ENCODE measurements at regions not wholly inside any gene's neighbourhood (a gene's known extent, or its start where the extent isn't known, plus 50 kb on each side); places are given as distances from the start of the nearest gene placed in this dataset.
"Not testable (repeated sequence)": the region's sequence is repeated elsewhere in the genome, so short reads cannot be mapped to it uniquely, and the experiment has no call there.

DNA sequence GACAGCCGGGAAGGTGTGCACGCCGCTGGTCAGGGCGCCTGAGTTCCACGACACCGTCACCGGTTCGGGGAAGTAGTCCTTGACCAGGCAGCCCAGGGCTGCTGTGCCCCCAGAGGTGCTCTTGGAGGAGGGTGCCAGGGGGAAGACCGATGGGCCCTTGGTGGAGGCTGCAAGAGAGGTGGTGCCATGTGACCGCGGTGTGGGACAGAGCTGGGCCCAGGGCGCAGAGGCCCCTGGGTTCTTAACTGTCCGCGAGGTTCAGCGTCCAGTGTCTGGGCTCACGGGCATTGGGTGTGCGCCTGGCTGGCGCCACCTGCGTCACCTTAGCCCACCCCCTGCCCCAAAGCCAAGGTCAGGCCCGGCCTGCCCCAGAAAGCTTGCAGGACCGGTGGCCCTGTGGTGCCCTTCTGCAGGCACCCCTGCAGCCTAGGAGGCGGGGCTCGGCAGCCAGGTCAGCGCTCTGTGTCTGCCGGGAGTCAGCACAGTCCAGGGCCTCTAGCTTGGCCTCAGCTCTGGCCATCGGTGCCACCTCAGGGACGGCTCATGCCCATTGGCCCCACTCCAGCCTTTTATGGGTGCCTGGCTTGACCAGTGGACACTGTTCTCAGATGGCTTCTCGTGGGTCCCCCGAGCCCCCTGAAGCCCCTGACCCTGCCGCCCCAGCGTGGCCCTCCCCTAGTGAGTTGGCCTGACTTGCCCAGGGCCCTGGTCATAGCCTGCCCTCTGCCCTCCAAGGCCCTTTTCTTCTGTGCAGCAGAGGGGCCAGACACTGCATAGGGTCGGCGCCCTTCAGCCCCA, 216.7 kb downstream of the TMEM121 start:
- H3K9me3 ChIP-seq (ENCODE audit: control insufficient read depth, low read length) = peaks cover 22% of the 10 kb centered on the region
- 56 to 60% methylated on average over 5 to 6 of the region's 33 CpGs for WGBS, 2 experiments (ENCODE audit: insufficient coverage in 2 of 2)
- H3K36me3 ChIP-seq (ENCODE audit: control insufficient read depth, insufficient read depth, low read length) = not testable (repeated sequence)

DNA sequence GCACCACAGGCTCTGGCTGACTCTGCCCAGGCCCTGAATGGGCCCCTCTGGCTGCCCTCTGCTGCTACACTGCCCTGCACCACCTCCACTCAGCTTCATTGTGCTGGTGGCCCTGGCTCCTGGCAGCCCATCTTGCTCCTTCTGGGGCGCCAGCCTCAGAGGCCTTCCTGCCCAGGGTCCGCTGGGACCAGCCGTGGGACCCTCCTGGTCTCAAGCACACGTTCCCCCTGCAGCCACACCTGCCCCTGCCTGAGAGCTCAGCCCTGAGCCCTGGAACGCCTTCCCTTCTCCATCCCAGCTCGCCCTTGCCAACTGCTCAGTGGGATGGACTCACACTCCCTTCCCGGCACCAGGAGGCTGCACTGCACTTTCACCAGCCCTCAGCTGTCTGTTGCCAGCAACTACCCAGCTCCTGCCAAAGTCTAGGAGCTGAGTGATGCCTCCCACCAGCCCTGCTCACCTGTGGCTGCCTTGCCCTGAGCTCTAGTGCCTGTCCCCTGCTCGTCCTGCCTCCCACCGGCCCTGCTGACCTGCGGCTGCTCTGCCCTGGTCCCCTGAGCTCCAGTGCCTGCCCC, 217.9 kb downstream of the TMEM121 start:
- WGBS, 2 experiments (ENCODE audit: insufficient coverage in 2 of 2) = 60 to 74% methylated on average over 1 to 4 of the region's 10 CpGs
- H3K36me3 ChIP-seq (ENCODE audit: control insufficient read depth, insufficient read depth, low read length) = not testable (repeated sequence)

More for the DNA sequence above, 216.7 kb downstream of the TMEM121 start:
- not testable (repeated sequence) for H3K4me3 ChIP-seq (ENCODE audit: extremely low read depth, insufficient read depth, low read length, poor library complexity, severe bottlenecking); H3K27ac ChIP-seq (ENCODE audit: low read depth, low read length, severe bottlenecking); H3K4me1 ChIP-seq (ENCODE audit: control insufficient read depth, insufficient read depth, low read length, poor library complexity, severe bottlenecking)

DNA sequence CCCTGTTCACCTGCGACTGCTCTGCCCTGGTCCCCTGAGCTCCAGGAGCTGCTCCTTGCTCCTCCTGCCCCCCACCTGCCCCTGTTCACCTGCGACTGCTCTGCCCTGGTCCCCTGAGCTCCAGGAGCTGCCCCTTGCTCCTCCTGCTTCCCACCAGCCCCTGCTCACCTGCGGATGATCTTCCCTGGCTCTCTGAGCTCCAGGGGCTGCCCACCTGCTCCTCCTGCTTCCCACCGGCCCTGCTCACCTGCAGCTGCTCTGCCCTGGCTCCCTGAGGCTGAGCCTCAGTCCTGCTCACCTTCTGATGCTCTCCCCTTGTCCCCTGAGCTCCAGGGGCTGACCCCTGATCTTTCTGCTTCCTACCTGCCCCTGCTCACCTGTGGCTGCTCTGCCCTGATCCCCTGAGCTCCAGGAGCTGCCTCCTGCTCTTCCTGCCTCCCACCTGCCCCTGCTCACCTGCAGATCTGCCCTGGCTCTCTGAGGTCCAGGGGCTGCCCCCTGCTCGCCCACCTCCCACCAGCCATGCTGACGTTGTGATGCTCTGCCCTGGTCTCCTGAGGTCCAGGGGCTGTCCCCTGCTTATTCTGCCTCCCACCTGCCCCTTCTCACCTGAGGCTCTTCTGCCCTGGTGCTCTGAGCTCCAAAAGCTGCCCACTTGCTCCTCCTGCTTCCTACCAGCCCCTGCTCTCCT, 219.2 kb downstream of the TMEM121 start:
- Histone ChIP-seq H3K9me3 (ENCODE audit: control insufficient read depth, low read length) (peaks cover 16% of the 10 kb centered on the region), H3K36me3 (ENCODE audit: control insufficient read depth, insufficient read depth, low read length) (no peaks in the 10 kb centered on the region), H3K4me1 (ENCODE audit: control insufficient read depth, insufficient read depth, low read length, poor library complexity, severe bottlenecking) (no peaks in the 10 kb centered on the region), H3K4me3 (ENCODE audit: extremely low read depth, insufficient read depth, low read length, poor library complexity, severe bottlenecking) (no peak overlapping the region), H3K27ac (ENCODE audit: low read depth, low read length, severe bottlenecking) (no peak overlapping the region)
- 32 to 34% methylated on average over 5 to 6 of the region's 6 CpGs for WGBS, 2 experiments (ENCODE audit: insufficient coverage in 2 of 2)

More for the DNA sequence above, 217.9 kb downstream of the TMEM121 start:
- not testable (repeated sequence) for H3K4me1 ChIP-seq (ENCODE audit: control insufficient read depth, insufficient read depth, low read length, poor library complexity, severe bottlenecking); H3K27ac ChIP-seq (ENCODE audit: low read depth, low read length, severe bottlenecking); H3K4me3 ChIP-seq (ENCODE audit: extremely low read depth, insufficient read depth, low read length, poor library complexity, severe bottlenecking)
- peaks cover 17% of the 10 kb centered on the region for H3K9me3 ChIP-seq (ENCODE audit: control insufficient read depth, low read length)

DNA sequence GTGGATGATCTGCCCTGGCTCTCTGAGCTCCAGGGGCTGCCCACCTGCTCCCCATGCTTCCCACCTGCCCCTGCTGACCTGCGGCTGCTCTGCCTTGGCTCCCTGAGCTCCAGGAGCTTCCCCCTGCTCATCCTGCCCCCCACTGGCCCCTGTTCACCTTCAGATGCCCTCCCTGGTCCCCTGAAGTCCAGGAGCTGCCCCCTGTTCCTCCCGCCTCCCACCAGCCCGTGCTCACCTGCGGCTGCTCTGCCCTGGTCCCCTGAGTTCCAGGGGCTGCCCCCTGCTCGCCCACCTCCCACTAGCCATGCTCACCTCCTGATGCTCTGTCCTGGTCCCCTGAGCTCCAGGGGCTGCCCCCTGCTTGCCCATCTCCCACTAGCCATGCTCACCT, 219.7 kb downstream of the TMEM121 start:
- whole genome bisulfite sequencing, 2 experiments (ENCODE audit: insufficient coverage in 2 of 2) = 81 to 86% methylated on average over 3 to 5 of the region's 5 CpGs
- H3K9me3 ChIP-seq (ENCODE audit: control insufficient read depth, low read length) = peaks cover 17% of the 10 kb centered on the region
- no peaks in the 10 kb centered on the region for H3K36me3 ChIP-seq (ENCODE audit: control insufficient read depth, insufficient read depth, low read length)
- H3K4me1 ChIP-seq (ENCODE audit: control insufficient read depth, insufficient read depth, low read length, poor library complexity, severe bottlenecking) = no peaks in the 10 kb centered on the region
- no peak overlapping the region for H3K27ac ChIP-seq (ENCODE audit: low read depth, low read length, severe bottlenecking)
- no peak overlapping the region for H3K4me3 ChIP-seq (ENCODE audit: extremely low read depth, insufficient read depth, low read length, poor library complexity, severe bottlenecking)

DNA sequence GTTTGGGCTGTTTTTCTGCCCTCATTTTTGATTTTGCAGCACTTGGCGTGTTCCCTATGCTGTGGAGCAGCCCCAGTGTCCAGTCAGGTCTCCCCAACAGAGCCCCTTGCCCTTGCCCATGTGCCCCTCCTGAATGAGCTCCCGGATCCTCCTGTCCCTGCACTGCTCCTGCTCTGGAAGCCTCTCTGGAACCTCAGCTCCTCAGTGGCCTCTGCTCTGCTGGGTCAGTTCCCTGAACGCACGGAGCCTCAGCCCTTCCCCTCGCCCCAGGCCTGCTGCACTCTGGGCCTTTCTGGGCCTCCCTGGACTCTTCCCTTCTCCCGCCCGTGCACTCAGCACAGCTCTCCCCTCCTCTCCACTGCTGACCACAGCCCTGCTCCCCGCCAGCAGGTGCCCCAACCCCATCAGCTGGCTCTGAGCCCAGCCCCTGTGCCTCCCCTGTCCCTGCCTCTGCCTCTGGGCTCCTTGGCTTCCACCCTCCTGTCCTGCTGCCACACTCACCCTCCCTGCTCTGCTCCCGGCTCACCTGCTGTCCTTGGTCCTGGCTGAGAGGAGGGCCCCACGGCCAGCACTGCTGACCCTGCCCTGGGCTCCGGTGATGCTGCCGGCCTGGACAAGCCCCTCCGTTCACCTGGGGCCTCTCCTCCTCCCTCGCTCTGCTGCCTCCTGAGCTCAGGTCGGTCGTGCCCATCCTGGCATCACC, 220.6 kb downstream of the TMEM121 start:
- peaks cover 23% of the 10 kb centered on the region for H3K9me3 ChIP-seq (ENCODE audit: control insufficient read depth, low read length)
- 75 to 86% methylated on average over 10 to 15 of the region's 16 CpGs for WGBS, 2 experiments (ENCODE audit: insufficient coverage in 2 of 2)
- not testable (repeated sequence) for H3K4me1 ChIP-seq (ENCODE audit: control insufficient read depth, insufficient read depth, low read length, poor library complexity, severe bottlenecking); H3K4me3 ChIP-seq (ENCODE audit: extremely low read depth, insufficient read depth, low read length, poor library complexity, severe bottlenecking); H3K36me3 ChIP-seq (ENCODE audit: control insufficient read depth, insufficient read depth, low read length); H3K27ac ChIP-seq (ENCODE audit: low read depth, low read length, severe bottlenecking)

DNA sequence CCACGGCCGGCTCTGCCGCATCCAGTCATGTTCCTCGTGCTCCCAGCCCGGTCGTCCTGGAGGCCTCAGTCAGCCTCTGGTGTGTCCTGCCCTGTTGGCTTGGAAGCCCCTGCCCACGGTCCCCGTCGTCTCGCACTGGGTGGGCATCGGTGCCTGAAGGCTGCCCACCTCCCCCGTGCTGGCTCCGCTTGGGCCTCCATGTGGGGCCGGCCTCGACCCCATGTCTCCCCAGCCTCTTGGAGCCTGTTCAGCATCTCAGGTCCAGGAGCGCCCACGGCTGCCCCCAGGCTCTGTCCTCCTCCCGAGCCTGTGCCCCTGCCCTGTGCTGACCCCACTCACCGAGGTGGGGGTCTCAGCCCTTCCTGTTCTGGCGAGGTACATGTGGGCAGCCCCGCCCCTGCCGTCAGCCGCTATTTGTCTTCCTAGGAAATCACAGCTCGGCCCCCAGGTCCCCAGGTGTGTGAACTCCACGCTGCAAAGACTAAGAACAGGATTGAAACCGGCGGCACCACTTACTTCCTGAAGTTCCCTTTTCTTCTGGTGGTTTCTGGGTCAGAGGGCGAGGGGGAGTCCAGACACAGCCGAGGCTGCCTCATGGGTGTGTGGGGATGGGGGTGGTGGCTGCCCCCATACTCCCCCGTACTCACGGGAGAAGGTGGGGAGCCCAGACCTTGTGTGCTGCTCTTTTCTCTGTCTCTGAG, 221.3 kb downstream of the TMEM121 start:
- H3K27ac ChIP-seq (ENCODE audit: low read depth, low read length, severe bottlenecking); H3K4me1 ChIP-seq (ENCODE audit: control insufficient read depth, insufficient read depth, low read length, poor library complexity, severe bottlenecking); H3K4me3 ChIP-seq (ENCODE audit: extremely low read depth, insufficient read depth, low read length, poor library complexity, severe bottlenecking); H3K36me3 ChIP-seq (ENCODE audit: control insufficient read depth, insufficient read depth, low read length): not testable (repeated sequence)
- WGBS, 2 experiments (ENCODE audit: insufficient coverage in 2 of 2) = 79 to 86% methylated on average over 15 of the region's 31 CpGs
- peaks cover 23% of the 10 kb centered on the region for H3K9me3 ChIP-seq (ENCODE audit: control insufficient read depth, low read length)

DNA sequence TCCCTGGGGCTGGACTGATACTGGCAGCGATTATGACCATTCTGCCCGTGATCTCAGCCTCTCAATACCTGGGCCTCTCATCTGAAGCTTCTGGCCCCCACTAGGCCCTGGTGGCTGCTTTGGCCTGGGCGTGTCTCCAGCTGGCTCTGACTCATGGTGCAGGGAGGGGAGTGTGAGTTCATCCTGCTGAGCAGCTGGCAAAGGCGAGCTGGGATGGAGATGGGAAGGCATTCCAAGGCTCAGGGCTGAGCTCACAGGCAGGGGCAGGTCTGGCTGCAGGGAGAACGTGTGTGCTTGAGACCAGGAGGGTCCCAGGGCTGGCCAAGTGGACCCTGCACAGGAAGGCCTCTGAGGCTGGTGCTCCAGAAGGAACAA, 221.8 kb downstream of the TMEM121 start:
- no peaks in the 10 kb centered on the region for H3K4me1 ChIP-seq (ENCODE audit: control insufficient read depth, insufficient read depth, low read length, poor library complexity, severe bottlenecking)
- 49 to 60% methylated on average over 2 to 5 of the region's 5 CpGs for WGBS, 2 experiments (ENCODE audit: insufficient coverage in 2 of 2)
- no peak overlapping the region for H3K27ac ChIP-seq (ENCODE audit: low read depth, low read length, severe bottlenecking)
- no peak overlapping the region for H3K4me3 ChIP-seq (ENCODE audit: extremely low read depth, insufficient read depth, low read length, poor library complexity, severe bottlenecking)
- peaks cover 23% of the 10 kb centered on the region for H3K9me3 ChIP-seq (ENCODE audit: control insufficient read depth, low read length)
- no peaks in the 10 kb centered on the region for H3K36me3 ChIP-seq (ENCODE audit: control insufficient read depth, insufficient read depth, low read length)

DNA sequence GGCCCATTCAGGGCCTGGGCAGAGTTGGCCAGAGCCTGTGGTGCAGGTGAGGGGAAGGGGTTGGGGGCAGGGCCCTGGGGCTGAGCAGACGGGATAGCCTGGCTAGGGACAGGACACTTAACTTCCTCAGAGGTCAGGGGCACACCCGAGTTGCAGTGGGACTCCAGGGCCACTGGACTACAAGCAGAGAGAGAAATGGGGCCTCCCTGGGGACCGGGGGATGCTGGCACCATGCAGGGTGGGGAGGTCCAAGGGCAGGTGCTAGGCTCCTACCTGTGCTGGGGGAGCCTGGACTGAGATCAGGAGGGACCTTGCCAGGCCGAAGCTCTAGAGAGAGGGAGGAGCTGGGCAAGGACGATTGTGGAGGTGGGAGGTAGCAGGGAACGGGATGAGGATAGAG, 222.3 kb downstream of the TMEM121 start:
- 52 to 54% methylated on average over 5 to 6 of the region's 6 CpGs for WGBS, 2 experiments (ENCODE audit: insufficient coverage in 2 of 2)
- not testable (repeated sequence) for H3K4me3 ChIP-seq (ENCODE audit: extremely low read depth, insufficient read depth, low read length, poor library complexity, severe bottlenecking); H3K27ac ChIP-seq (ENCODE audit: low read depth, low read length, severe bottlenecking); H3K4me1 ChIP-seq (ENCODE audit: control insufficient read depth, insufficient read depth, low read length, poor library complexity, severe bottlenecking); H3K36me3 ChIP-seq (ENCODE audit: control insufficient read depth, insufficient read depth, low read length)
- peaks cover 26% of the 10 kb centered on the region for H3K9me3 ChIP-seq (ENCODE audit: control insufficient read depth, low read length)

DNA sequence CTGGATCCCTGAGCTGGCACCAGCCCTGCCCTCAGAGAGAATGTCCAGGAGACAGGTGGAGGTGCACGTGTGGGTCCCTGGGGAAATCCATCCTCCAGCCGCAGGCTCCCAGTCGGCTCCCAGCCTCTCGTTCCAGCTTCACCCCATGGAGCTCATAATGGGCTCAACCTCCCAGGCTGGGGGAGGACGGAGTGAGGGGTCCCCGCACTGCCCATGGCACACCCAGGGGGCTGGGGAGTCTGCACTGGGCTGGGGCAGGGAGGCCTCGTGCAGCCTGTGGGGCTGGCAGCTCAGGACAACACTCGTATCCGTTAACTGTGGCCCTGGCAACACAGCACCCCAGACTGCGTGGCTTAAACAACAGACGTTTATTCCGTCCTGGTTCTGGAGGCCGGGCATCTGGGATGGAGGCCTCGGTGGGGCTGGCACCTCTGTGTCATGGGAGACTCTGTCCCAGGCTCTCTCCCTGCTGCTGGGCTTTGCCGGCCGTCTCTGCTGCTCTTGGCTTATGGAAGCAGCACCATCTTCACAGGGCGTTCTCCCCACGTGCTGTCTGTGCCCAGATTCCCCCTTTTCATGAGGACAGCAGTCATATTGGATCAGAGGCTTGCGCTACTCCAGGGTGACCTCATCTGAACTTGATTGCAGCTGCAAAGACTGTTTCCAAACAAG, 223.6 kb downstream of the TMEM121 start:
- H3K27ac ChIP-seq (ENCODE audit: low read depth, low read length, severe bottlenecking); H3K4me1 ChIP-seq (ENCODE audit: control insufficient read depth, insufficient read depth, low read length, poor library complexity, severe bottlenecking); H3K4me3 ChIP-seq (ENCODE audit: extremely low read depth, insufficient read depth, low read length, poor library complexity, severe bottlenecking); H3K36me3 ChIP-seq (ENCODE audit: control insufficient read depth, insufficient read depth, low read length): not testable (repeated sequence)
- H3K9me3 ChIP-seq (ENCODE audit: control insufficient read depth, low read length) = peaks cover 27% of the 10 kb centered on the region
- 75 to 90% methylated on average over 3 to 7 of the region's 19 CpGs for WGBS, 2 experiments (ENCODE audit: insufficient coverage in 2 of 2)

DNA sequence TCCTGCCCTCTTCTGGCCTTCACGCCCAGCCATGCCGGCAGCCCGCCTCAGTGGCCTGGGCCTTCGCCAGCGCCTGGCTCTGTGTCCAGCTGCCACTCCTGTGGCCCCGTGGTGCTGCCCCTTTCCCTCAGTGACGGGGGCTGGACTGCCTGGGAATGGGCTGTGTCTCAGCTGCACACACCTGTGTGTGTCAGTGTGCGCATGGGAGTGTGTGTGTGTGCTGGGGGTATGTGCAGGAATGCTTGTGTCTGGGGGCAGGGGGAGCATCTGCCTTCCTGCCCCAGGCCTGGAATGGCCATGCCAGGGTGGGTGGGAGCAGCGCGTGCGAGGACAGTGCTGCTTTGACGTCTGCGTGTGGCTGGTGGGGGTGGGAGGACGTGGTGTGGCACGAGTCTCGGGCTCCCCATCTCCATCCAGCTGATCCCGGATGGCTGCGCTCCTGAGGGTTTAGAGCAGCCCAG, 224.9 kb downstream of the TMEM121 start:
- not testable (repeated sequence) for H3K27ac ChIP-seq (ENCODE audit: low read depth, low read length, severe bottlenecking); H3K36me3 ChIP-seq (ENCODE audit: control insufficient read depth, insufficient read depth, low read length); H3K4me3 ChIP-seq (ENCODE audit: extremely low read depth, insufficient read depth, low read length, poor library complexity, severe bottlenecking); H3K4me1 ChIP-seq (ENCODE audit: control insufficient read depth, insufficient read depth, low read length, poor library complexity, severe bottlenecking)
- peaks cover 18% of the 10 kb centered on the region for H3K9me3 ChIP-seq (ENCODE audit: control insufficient read depth, low read length)
- WGBS, 2 experiments (ENCODE audit: insufficient coverage in 2 of 2) = 76 to 80% methylated on average over 7 to 18 of the region's 18 CpGs
